Upper lobe of left lung (tissue), 6 donors: ENCODE measurements at regions not wholly inside any gene's neighbourhood (a gene's known extent, or its start where the extent isn't known, plus 50 kb on each side); places are given as distances from the start of the nearest gene placed in this dataset.

ENCODE experiments used
- ATAC-seq, 2 donors: fragments of 200-7000 bp; cut with Tn5 transposase; one replicate each; pipeline ENCODE4 v1.9.1; 2022; ENCODE audit warnings: mild to moderate bottlenecking in 2 of 2, moderate library complexity in 2 of 2; ENCODE audit not compliant: low FRiP score in 2 of 2
- DNase-seq, 2 donors: peaks; one replicate each; pipeline ENCODE4 v3.0.0-alpha.2; 2019 to 2020
- H3K27ac ChIP-seq, 4 donors: fragments of 200-600 bp; sonication (generic); one replicate each; pipeline ENCODE4 v1.5.1; 2016 to 2019
- H3K27me3 ChIP-seq, 4 donors: fragments of 200-600 bp; sonication (generic); one replicate each; pipeline ENCODE4 v1.5.1; 2017 to 2019
- H3K36me3 ChIP-seq, 4 donors: fragments of 200-600 bp; sonication (generic); one replicate each; pipeline ENCODE4 v1.5.1; 2016 to 2019
- H3K4me1 ChIP-seq, 4 donors: fragments of 200-600 bp; sonication (generic); one replicate each; pipeline ENCODE4 v1.5.1; 2018 to 2019
- H3K4me3 ChIP-seq, 4 donors: fragments of 200-600 bp; sonication (generic); one replicate each; pipeline ENCODE4 v1.5.1; 2017 to 2019; ENCODE audit warnings: mild to moderate bottlenecking in 2 of 4, moderate library complexity in 1 of 4
- H3K9me3 ChIP-seq, 4 donors: fragments of 200-600 bp; sonication (generic); one replicate each; pipeline ENCODE4 v1.5.1; 2018 to 2019
- EP300 ChIP-seq, 4 donors: sonication (generic); formaldehyde crosslinking; IDR thresholded peaks; one replicate each; pipeline ENCODE4 v1.5.1; 2017; ENCODE audit warnings: antibody characterized with exemption in 4 of 4, control low read depth in 2 of 4
- POLR2A ChIP-seq, 4 donors: fragments of 450-650 bp; IDR thresholded peaks; one replicate each; pipeline ENCODE4 v1.5.1; 2016 to 2017; ENCODE audit warnings: antibody characterized with exemption in 4 of 4, mild to moderate bottlenecking in 2 of 4
- POLR2AphosphoS5 ChIP-seq, 2 donors: sonication (generic); formaldehyde crosslinking; IDR thresholded peaks; one replicate each; pipeline ENCODE4 v1.5.1; 2017; ENCODE audit warnings: antibody characterized with exemption in 2 of 2
- WGBS, 2 donors: methylation state at CpG; one replicate each; pipeline ENCODE4 v1.1.5; 2017 to 2018; 5-methylcytosine and 5-hydroxymethylcytosine counted together
- TF ChIP-seq, protein P1 (sequence below), 6 experiments: fragments of 450-650 bp in 4 of 6; fragments of 200-600 bp in 2 of 6; sonication (generic) in 2 of 6; IDR thresholded peaks; one replicate each; pipeline ENCODE4 v1.5.1; 2016 to 2019; ENCODE audit warnings: antibody characterized with exemption in 6 of 6
- donor health status: DM: no; HTN: no; CAD: no; lungs with moderate emphysema.
- donor health status: DM: no; HTN: yes; CAD: no; lungs with severe emphysema.

DNA sequence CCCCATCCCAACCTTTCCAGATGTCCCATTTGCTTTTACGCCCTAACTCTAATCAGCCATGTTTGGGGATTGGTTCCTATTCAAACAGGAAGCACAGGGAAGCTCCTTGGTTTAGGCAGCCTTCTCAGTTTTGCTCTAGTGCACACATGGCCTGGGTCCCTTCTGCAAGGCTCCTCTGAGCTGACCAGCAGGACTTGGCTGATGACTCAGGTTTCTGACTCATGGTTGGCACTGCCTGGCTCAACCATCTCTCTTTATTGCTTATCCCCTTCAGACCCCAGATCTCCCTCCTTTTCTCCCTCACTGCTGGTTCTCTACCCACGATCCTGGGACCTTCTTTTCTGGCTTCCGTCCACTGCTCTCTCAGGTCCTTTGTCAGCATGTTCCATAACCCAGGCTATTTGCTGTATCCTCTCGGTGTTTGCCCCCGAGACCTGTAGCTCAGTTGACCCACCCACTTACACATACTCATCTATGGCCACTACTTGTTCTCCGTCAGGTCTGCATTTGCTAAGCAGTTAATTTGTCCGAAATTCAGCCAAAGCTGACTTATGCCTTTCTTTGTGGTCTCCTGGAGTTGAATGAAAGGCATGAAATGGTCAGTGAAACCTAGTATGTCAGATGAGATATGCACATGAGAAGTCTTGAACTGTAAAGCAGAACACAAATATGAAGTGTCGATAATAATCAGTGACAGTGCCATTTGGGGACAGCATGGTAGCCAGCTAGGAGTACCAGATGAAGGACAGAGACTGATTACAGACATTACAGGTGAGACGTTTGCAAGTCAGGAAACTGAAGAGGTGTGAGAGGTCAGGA is 323.5 kb upstream of the ROPN1 start:
- TF ChIP-seq EP300 (IDR thresholded peaks at IDR 0.05), result no peak
- TF ChIP-seq, protein P1, sequence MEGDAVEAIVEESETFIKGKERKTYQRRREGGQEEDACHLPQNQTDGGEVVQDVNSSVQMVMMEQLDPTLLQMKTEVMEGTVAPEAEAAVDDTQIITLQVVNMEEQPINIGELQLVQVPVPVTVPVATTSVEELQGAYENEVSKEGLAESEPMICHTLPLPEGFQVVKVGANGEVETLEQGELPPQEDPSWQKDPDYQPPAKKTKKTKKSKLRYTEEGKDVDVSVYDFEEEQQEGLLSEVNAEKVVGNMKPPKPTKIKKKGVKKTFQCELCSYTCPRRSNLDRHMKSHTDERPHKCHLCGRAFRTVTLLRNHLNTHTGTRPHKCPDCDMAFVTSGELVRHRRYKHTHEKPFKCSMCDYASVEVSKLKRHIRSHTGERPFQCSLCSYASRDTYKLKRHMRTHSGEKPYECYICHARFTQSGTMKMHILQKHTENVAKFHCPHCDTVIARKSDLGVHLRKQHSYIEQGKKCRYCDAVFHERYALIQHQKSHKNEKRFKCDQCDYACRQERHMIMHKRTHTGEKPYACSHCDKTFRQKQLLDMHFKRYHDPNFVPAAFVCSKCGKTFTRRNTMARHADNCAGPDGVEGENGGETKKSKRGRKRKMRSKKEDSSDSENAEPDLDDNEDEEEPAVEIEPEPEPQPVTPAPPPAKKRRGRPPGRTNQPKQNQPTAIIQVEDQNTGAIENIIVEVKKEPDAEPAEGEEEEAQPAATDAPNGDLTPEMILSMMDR (IDR thresholded peaks at IDR 0.05), result no peak
- no peak for TF ChIP-seq POLR2AphosphoS5 (IDR thresholded peaks at IDR 0.05)
- no peak for TF ChIP-seq POLR2A (IDR thresholded peaks at IDR 0.05)
- ATAC-seq (no peak), DNase-seq (no peak)
- Histone ChIP-seq H3K4me3 (no peak overlapping the region), H3K36me3 (no peaks in the 10 kb centered on the region), H3K4me1 (no peaks in the 10 kb centered on the region), H3K9me3 (no peaks in the 10 kb centered on the region), H3K27ac (no peak overlapping the region), H3K27me3 (no peaks in the 10 kb centered on the region)
- WGBS, 2 donors, result 73 to 78% methylated on average over 9 of the region's 9 CpGs

DNA sequence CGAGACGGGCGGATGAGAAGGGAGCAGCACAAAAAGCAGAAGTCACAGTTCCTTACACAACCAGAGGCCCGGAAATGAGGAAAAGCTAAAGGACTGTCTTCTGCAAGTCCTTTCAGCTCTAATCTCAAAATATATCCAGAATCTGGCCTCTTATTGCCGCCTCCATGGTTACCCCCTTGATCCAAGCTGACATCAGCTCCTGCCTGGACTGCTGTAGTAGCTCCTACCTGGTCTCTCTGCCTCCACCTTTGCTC is 324.0 kb upstream of the ROPN1 start:
- H3K4me1 ChIP-seq, result no peaks in the 10 kb centered on the region
- no peak for DNase-seq
- H3K36me3 ChIP-seq, result no peaks in the 10 kb centered on the region
- peak in 1 of 2 donors; percentile 32 for ATAC-seq
- no peak overlapping the region for H3K4me3 ChIP-seq
- H3K27ac ChIP-seq, result no peak overlapping the region
- WGBS, 2 donors, result 63 to 86% methylated on average over 5 of the region's 5 CpGs
- no peaks in the 10 kb centered on the region for H3K9me3 ChIP-seq
- no peaks in the 10 kb centered on the region for H3K27me3 ChIP-seq
- no peak for TF ChIP-seq POLR2A (IDR thresholded peaks at IDR 0.05)
- TF ChIP-seq POLR2AphosphoS5 (IDR thresholded peaks at IDR 0.05), result no peak
- TF ChIP-seq, protein P1 (IDR thresholded peaks at IDR 0.05), result no peak
- no peak for TF ChIP-seq EP300 (IDR thresholded peaks at IDR 0.05)

DNA sequence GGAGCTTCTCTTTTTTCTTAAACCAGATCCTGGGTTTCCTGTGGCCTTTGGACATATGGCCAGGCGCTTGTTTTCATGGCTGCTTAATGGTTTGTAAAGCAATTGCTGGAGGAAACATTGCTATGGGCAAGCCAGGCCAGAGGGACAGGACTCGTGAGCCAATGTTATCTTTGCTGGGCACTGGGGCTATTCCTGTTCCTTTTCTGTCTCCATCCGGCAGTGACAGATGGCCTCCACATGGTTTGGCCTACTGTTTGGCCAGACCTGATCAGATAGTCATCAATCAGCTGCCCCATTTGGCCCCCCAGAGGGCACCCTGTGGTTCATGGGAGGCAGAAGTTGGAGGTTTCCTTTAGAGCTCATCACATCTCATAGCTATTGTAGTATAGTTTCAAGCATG is 326.1 kb upstream of the ROPN1 start:
- Histone ChIP-seq H3K36me3 (no peaks in the 10 kb centered on the region), H3K4me1 (no peaks in the 10 kb centered on the region), H3K4me3 (no peak overlapping the region), H3K9me3 (no peaks in the 10 kb centered on the region), H3K27me3 (no peaks in the 10 kb centered on the region), H3K27ac (no peak overlapping the region)
- DNase-seq (no peak), ATAC-seq (no peak)
- TF ChIP-seq POLR2A (IDR thresholded peaks at IDR 0.05) (no peak), EP300 (IDR thresholded peaks at IDR 0.05) (no peak), POLR2AphosphoS5 (IDR thresholded peaks at IDR 0.05) (no peak)
- TF ChIP-seq, protein P1 (IDR thresholded peaks at IDR 0.05), result no peak
- WGBS, 2 donors, result 85 to 89% methylated on average over 3 of the region's 3 CpGs

DNA sequence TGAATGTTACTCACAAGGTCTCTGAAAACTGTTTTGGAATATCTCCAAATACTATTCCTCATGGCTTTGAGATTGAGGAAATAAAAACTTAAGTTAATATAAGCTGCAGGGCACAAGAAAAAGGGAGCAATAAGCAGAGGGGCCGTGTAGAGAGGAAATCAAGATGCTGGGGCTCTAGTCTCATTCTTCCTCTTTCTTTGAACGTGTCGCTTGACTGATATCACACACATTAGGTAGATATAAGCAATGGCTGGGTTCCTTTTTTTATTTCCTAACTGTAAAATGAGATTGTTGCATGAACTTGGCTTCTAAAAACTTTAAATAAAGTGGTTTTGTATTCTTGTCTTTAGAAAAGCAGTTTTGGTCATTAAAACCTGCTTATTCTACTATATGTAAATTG is 326.7 kb upstream of the ROPN1 start:
- no peaks in the 10 kb centered on the region for H3K36me3 ChIP-seq
- TF ChIP-seq, protein P1 (IDR thresholded peaks at IDR 0.05), result no peak
- TF ChIP-seq POLR2A (IDR thresholded peaks at IDR 0.05) (no peak), EP300 (IDR thresholded peaks at IDR 0.05) (no peak), POLR2AphosphoS5 (IDR thresholded peaks at IDR 0.05) (no peak)
- ATAC-seq, result no peak
- 53 to 64% methylated on average over 3 of the region's 3 CpGs for WGBS, 2 donors
- no peaks in the 10 kb centered on the region for H3K9me3 ChIP-seq
- no peaks in the 10 kb centered on the region for H3K4me1 ChIP-seq
- no peak for DNase-seq
- H3K27me3 ChIP-seq, result no peaks in the 10 kb centered on the region
- no peak overlapping the region for H3K4me3 ChIP-seq
- H3K27ac ChIP-seq, result no peak overlapping the region

DNA sequence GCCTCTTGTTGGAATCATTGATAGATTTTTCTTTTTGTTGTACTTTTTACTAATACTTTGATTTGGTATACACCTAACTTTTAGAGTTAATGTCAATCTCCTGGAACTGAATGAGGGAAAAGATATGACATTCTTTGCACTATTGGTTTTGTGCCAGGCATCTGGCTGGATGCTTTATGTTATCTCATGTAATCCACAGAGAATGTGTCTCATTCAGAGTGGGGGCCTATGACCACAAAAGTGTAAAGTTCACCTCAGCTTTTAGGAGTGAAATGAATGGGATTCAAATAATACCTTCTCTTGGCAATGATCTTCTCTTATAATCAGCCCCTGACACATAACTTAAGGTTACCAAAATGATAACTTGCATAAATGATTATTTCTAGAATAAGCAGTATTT is 329.1 kb upstream of the ROPN1 start:
- ATAC-seq (no peak), DNase-seq (no peak)
- no peaks in the 10 kb centered on the region for H3K4me1 ChIP-seq
- H3K27me3 ChIP-seq, result no peaks in the 10 kb centered on the region
- H3K36me3 ChIP-seq, result no peaks in the 10 kb centered on the region
- H3K27ac ChIP-seq, result no peak overlapping the region
- no peaks in the 10 kb centered on the region for H3K9me3 ChIP-seq
- no peak overlapping the region for H3K4me3 ChIP-seq
- no peak for TF ChIP-seq EP300 (IDR thresholded peaks at IDR 0.05)
- TF ChIP-seq, protein P1 (IDR thresholded peaks at IDR 0.05), result no peak
- no peak for TF ChIP-seq POLR2A (IDR thresholded peaks at IDR 0.05)
- no peak for TF ChIP-seq POLR2AphosphoS5 (IDR thresholded peaks at IDR 0.05)
